GM12872 (cell line): ENCODE measurements at regions not wholly inside any gene's neighbourhood (a gene's known extent, or its start where the extent isn't known, plus 50 kb on each side); places are given as distances from the start of the nearest gene placed in this dataset.

Experiments
- TF ChIP-seq, protein P1 (sequence below): IDR thresholded peaks from 3 replicates; pipeline ENCODE4 v1.5.1; 2011; ENCODE audit warnings: low read depth, mild to moderate bottlenecking, low read length, moderate library complexity; ENCODE audit not compliant: insufficient read depth

- TF ChIP-seq, protein P1, sequence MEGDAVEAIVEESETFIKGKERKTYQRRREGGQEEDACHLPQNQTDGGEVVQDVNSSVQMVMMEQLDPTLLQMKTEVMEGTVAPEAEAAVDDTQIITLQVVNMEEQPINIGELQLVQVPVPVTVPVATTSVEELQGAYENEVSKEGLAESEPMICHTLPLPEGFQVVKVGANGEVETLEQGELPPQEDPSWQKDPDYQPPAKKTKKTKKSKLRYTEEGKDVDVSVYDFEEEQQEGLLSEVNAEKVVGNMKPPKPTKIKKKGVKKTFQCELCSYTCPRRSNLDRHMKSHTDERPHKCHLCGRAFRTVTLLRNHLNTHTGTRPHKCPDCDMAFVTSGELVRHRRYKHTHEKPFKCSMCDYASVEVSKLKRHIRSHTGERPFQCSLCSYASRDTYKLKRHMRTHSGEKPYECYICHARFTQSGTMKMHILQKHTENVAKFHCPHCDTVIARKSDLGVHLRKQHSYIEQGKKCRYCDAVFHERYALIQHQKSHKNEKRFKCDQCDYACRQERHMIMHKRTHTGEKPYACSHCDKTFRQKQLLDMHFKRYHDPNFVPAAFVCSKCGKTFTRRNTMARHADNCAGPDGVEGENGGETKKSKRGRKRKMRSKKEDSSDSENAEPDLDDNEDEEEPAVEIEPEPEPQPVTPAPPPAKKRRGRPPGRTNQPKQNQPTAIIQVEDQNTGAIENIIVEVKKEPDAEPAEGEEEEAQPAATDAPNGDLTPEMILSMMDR, result no peak
Measured at GRCh38 chr4:30537456-30537855, 182.7 kb upstream of the PCDH7 start.

DNA sequence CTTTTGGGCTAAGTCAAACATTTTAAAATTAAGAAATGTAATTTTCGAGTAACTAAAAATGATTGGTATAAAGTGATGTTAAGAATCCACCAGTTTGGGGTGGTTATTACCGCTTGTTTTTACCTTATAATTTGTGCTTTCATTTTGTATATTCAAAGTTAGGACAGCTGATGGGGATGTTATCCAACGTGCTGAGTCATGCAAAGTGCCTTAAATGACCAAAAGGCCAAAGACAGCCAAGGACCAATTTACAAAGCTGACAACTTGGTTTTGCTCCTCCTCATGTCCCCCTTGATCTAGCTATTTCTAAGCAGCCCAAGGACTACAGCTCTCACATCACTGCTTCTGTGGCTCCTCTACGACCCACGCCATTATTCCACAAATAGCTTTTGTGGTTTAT is 181.4 kb upstream of the PCDH7 start:
- TF ChIP-seq, protein P1, result no peak

DNA sequence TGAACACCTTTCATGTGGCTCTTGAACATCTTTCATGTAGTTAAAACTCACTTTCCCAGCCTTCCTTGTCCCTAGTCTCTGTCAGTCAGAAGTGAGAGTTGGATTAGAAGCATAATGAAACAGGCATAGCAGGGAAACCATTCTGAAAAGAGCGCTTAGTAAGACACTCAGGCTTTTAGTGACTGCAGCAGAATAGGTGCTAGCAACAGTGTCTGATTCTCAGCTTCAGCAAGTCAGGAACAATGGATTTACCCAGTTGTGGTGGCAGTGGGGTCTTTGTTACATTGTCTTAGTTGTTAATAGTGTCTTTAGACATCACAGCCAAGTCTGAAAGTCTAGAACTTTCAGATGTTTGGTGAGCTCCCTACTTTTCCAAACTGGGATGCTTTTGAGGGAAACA is 177.1 kb upstream of the PCDH7 start:
- TF ChIP-seq, protein P1, result no peak

GRCh38 chr4:30553151-30553550 is 167.0 kb upstream of the PCDH7 start:
- TF ChIP-seq, protein P1, result no peak

- TF ChIP-seq, protein P1, result no peak
Measured at GRCh38 chr4:30553706-30554105, 166.5 kb upstream of the PCDH7 start.

- TF ChIP-seq, protein P1, result no peak
Measured at GRCh38 chr4:30555775-30556174, 164.4 kb upstream of the PCDH7 start.

GRCh38 chr4:30559481-30559880 is 160.7 kb upstream of the PCDH7 start:
- TF ChIP-seq, protein P1, result no peak

DNA sequence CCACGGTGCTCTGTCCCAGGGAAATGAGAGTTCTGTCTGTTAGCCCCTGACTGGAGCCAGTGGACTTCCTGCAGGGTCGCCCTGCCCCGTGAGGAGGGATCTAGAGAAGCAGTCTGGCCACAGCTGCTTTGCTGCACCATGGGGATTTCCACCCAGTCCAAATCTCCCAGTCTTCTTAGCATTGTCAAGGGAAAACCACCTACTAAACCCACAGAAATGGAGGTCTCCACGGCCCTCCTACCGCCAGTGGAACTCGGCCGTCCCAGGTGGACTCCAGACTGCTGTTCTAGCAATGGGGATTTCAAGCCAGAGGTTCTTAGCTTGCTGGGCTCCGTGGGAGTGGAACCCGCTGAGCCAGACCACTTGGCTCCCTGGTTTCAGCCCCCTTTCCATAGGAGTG is 133.3 kb upstream of the PCDH7 start:
- TF ChIP-seq, protein P1, result no peak
